ENCODE measurements at regions not wholly inside any gene's neighbourhood (a gene's known extent, or its start where the extent isn't known, plus 50 kb on each side); places are given as distances from the start of the nearest gene placed in this dataset.

- DNase-seq, result no peak
Observed at GRCh38 chr18:4847056-4847455, 350.0 kb downstream of the AKAIN1 start.

- no peak for DNase-seq
Observed at GRCh38 chr18:4844320-4844719, 352.7 kb downstream of the AKAIN1 start.

- DNase-seq, result no peak
Observed at GRCh38 chr18:4843771-4844170, 353.3 kb downstream of the AKAIN1 start.

- DNase-seq, result no peak
Observed at GRCh38 chr18:4842751-4843150, 354.3 kb downstream of the AKAIN1 start.

- DNase-seq, result no peak
Observed at GRCh38 chr18:4842287-4842686, 354.8 kb downstream of the AKAIN1 start.

- DNase-seq, result no peak
Observed at GRCh38 chr18:4839639-4840038, 357.4 kb downstream of the AKAIN1 start.

GRCh38 chr18:4836141-4836540 is 360.9 kb downstream of the AKAIN1 start:
- DNase-seq, result no peak

- no peak for DNase-seq
Observed at GRCh38 chr18:4831791-4832375, 365.2 kb downstream of the AKAIN1 start.

- no peak for DNase-seq
Observed at GRCh38 chr18:4831127-4831526, 365.9 kb downstream of the AKAIN1 start.

GRCh38 chr18:4823091-4823490 is 368.0 kb upstream of the DLGAP1 start:
- DNase-seq, result no peak

GRCh38 chr18:4821801-4822200 is 366.7 kb upstream of the DLGAP1 start:
- DNase-seq, result no peak

- no peak for DNase-seq
Observed at GRCh38 chr18:4817665-4818064, 362.6 kb upstream of the DLGAP1 start.

GRCh38 chr18:4813708-4814107 is 358.6 kb upstream of the DLGAP1 start:
- no peak for DNase-seq

GRCh38 chr18:4808891-4809290 is 353.8 kb upstream of the DLGAP1 start:
- no peak for DNase-seq

- no peak for DNase-seq
Observed at GRCh38 chr18:4807604-4808293, 352.6 kb upstream of the DLGAP1 start.

- no peak for DNase-seq
Observed at GRCh38 chr18:4806331-4806730, 351.2 kb upstream of the DLGAP1 start.

GRCh38 chr18:4802296-4802695 is 347.2 kb upstream of the DLGAP1 start:
- no peak for DNase-seq

GRCh38 chr18:4801151-4801550 is 346.0 kb upstream of the DLGAP1 start:
- no peak for DNase-seq

GRCh38 chr18:4797002-4797685 is 342.0 kb upstream of the DLGAP1 start:
- DNase-seq, result no peak

GRCh38 chr18:4789506-4789905 is 334.4 kb upstream of the DLGAP1 start:
- no peak for DNase-seq

- DNase-seq, result no peak
Observed at GRCh38 chr18:4781873-4782272, 326.8 kb upstream of the DLGAP1 start.

GRCh38 chr18:4765401-4765800 is 310.3 kb upstream of the DLGAP1 start:
- DNase-seq, result no peak

GRCh38 chr18:4762330-4762729 is 307.2 kb upstream of the DLGAP1 start:
- DNase-seq, result no peak

GRCh38 chr18:4758980-4759379 is 303.9 kb upstream of the DLGAP1 start:
- DNase-seq, result no peak

All from hematopoietic multipotent progenitor cell treated with erythropoietin and hydrocortisone succinate and interleukin-3 and kit ligand, for 8 days (in vitro differentiated cells).